Left lung (tissue), 4 donors: ENCODE measurements at regions not wholly inside any gene's neighbourhood (a gene's known extent, or its start where the extent isn't known, plus 50 kb on each side); places are given as distances from the start of the nearest gene placed in this dataset.

Source experiments
- ATAC-seq: fragments of 200-7000 bp; cut with Tn5 transposase; one replicate; pipeline ENCODE4 v1.9.1; 2020; ENCODE audit warnings: moderate library complexity
- DNase-seq, 4 donors: peaks; one replicate each; pipeline ENCODE4 v3.0.0-alpha.2; 2013 to 2020
- H3K27ac ChIP-seq, 2 donors: fragments of 200-600 bp; sonication (generic) in 1 of 2; one replicate each; pipeline versions ENCODE4 v1.5.0 to v1.8.0; 2020 to 2021
- H3K27me3 ChIP-seq, 2 donors: fragments of 200-600 bp; sonication (generic) in 1 of 2; one replicate each; pipeline versions ENCODE4 v1.5.0 to v1.8.0; 2020 to 2021
- H3K36me3 ChIP-seq, 2 donors: fragments of 200-600 bp; sonication (generic) in 1 of 2; one replicate each; pipeline versions ENCODE4 v1.5.0 to v1.8.0; 2020 to 2021
- H3K4me1 ChIP-seq, 2 donors: fragments of 200-600 bp; one replicate each; pipeline ENCODE4 v1.8.0; 2021
- H3K4me3 ChIP-seq, 2 donors: fragments of 200-600 bp; sonication (generic) in 1 of 2; one replicate each; pipeline versions ENCODE4 v1.5.0 to v1.8.0; 2020 to 2021; ENCODE audit warnings: mild to moderate bottlenecking in 1 of 2
- H3K9me3 ChIP-seq, 2 donors: fragments of 200-600 bp; sonication (generic) in 1 of 2; one replicate each; pipeline versions ENCODE4 v1.5.0 to v1.8.0; 2020 to 2021
- intact Hi-C, 2 donors: fragments of 100-400 bp; cut with DNase I; formaldehyde crosslinking; loops; one replicate each; pipeline versions ENCODE4 v1.11.2 to v1.14.2; 2022
- TF ChIP-seq, protein P1 (sequence below), 2 donors: fragments of 200-600 bp; sonication (generic) in 1 of 2; IDR thresholded peaks; one replicate each; pipeline versions ENCODE4 v1.5.0 to v1.8.0; 2021; ENCODE audit warnings: antibody characterized with exemption in 2 of 2
- donor health status: DM: no; HTN: yes; CAD: no.
- donor health status: DM: no; HTN: no; CAD: no.

DNA sequence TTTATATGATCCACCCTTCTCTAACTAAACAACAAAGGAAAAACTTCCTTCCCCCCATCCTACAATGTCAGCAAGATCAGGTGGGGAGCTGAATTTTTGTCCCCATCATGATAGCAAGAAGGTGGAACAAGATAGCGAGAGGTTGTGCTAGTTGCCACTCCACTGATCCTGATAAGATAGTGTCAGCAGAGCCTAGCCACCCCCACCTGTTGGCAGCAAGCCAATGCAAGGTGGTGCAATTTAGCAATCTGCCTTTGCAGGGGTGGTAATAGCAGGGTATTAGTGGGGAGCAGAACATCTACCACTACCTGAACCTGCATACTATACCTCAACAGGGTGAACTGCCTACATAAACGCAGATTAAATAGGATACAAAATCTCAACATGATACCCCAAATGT is 80.2 kb upstream of the MAMLD1 start:
- intact Hi-C loops = no loop called here
- Histone ChIP-seq H3K36me3 (no peaks in the 10 kb centered on the region), H3K9me3 (no peaks in the 10 kb centered on the region), H3K27me3 (no peaks in the 10 kb centered on the region), H3K4me3 (no peak overlapping the region), H3K27ac (no peak overlapping the region), H3K4me1 (no peaks in the 10 kb centered on the region)
- TF ChIP-seq, protein P1, sequence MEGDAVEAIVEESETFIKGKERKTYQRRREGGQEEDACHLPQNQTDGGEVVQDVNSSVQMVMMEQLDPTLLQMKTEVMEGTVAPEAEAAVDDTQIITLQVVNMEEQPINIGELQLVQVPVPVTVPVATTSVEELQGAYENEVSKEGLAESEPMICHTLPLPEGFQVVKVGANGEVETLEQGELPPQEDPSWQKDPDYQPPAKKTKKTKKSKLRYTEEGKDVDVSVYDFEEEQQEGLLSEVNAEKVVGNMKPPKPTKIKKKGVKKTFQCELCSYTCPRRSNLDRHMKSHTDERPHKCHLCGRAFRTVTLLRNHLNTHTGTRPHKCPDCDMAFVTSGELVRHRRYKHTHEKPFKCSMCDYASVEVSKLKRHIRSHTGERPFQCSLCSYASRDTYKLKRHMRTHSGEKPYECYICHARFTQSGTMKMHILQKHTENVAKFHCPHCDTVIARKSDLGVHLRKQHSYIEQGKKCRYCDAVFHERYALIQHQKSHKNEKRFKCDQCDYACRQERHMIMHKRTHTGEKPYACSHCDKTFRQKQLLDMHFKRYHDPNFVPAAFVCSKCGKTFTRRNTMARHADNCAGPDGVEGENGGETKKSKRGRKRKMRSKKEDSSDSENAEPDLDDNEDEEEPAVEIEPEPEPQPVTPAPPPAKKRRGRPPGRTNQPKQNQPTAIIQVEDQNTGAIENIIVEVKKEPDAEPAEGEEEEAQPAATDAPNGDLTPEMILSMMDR (IDR thresholded peaks at IDR 0.05) = no peak
- DNase-seq = no peak
- no peak for ATAC-seq

DNA sequence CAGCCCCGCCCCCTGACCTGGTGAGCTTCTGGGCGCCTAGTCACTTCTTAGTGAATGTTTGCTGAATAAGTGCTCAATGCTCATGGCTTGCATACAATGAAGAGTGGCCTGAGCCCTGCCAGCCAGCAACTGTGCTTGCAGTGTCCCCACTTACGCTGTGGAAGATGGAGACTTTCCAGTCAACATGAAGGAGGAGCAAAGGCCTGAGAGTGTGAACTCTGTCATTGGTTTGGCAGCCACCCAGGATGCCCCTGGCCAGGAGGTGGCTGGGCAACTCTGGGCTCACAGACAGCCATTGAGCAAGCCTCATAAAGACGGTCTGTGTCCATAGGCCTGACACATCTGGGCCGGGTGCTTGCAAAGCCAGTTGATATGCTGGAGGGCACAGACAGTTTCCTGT is 72.1 kb upstream of the MAMLD1 start:
- Histone ChIP-seq H3K4me1 (no peaks in the 10 kb centered on the region), H3K4me3 (no peak overlapping the region), H3K36me3 (no peaks in the 10 kb centered on the region), H3K27ac (no peak overlapping the region), H3K27me3 (no peaks in the 10 kb centered on the region), H3K9me3 (no peaks in the 10 kb centered on the region)
- no peak for DNase-seq
- TF ChIP-seq, protein P1 (IDR thresholded peaks at IDR 0.05) = no peak
- peak; percentile 57 for ATAC-seq
- intact Hi-C loops = no loop called here

DNA sequence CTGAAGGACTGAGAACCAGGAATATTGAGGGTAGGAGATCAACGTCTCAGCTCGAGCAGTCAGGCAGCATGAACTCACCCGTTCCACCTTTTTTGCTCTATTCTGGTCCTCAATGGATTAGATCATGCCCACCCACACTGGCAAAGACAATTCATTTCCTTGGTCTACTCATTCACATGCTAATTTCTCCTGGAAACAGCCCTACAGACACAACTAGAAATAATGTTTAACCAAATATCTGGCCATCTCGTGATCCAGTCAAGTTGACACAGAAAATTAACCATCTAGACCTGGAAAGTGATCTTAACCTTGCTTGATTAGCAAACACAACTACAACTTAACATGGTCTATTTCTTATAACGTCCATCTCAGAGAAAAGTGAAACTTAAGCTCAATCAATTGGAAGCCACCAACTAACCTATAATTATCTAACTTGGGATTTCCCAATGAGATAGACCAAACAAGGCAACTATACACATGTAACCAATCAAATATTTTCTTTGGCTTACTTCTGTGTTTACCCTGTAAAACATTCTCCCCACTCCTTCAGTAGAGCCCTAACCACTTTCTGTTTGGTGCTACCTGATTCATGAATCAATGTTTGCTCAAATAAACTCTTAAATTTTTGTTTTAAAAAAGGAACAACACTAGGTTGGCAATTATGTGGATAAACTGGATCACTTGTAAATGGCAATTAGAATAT is 69.7 kb upstream of the MAMLD1 start:
- H3K27ac ChIP-seq = no peak overlapping the region
- ATAC-seq = peak; percentile 77
- H3K4me1 ChIP-seq = no peaks in the 10 kb centered on the region
- intact Hi-C loops = no loop called here
- no peaks in the 10 kb centered on the region for H3K9me3 ChIP-seq
- TF ChIP-seq, protein P1 (IDR thresholded peaks at IDR 0.05) = no peak
- DNase-seq = no peak
- no peak overlapping the region for H3K4me3 ChIP-seq
- no peaks in the 10 kb centered on the region for H3K36me3 ChIP-seq
- no peaks in the 10 kb centered on the region for H3K27me3 ChIP-seq

DNA sequence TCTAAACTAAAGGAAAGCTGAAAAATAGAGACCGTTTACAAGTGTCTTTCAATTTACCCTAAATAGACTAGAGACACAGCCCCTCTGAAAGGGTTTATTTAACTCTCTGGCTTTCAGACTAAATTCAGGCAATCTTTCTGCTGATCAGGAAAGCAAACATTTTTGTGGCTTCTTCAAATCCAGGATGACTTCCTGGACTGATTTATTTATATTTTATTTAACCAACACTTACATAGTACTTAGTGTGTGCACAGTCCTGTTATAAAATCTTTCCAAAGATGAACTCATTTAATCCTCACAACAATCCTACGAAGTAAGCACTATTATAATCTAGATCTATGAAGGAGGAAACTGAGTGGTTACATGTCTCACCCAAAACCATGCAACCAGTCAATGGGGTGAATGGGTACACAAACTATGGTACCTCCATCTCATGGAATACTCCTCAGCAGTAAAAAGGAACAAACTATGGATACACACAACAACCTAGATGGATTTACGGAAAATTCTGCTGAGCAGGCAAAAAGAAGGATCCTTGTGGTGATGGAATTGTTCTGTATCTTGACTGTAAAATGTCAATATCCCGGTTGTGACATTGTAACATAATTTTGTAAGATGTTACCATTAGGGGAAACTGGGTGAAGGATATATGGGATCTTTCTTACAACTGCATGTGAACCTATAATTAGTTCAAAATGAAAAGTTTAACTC is 64.1 kb upstream of the MAMLD1 start:
- Histone ChIP-seq H3K4me1 (no peaks in the 10 kb centered on the region), H3K27ac (no peak overlapping the region)
- intact Hi-C loops = no loop called here

DNA sequence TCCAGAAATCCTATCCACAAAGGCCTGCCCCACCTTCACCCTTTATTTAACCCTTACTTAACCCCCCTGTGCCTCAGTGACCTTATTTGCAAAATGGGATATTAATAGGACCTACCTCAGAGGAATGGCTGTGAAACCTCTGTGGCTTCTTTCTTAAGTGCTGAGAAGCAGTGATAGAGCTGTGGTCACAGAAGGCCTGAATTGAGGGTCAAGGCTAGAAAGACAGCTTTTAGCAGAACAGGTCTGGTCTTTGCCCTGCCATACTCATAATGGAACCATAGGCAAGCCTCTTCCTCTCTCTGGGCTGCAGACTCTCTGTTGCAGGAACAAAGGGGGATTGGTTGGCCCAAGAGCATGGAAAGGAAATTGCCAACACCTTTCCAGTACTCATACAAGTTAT is 63.5 kb upstream of the MAMLD1 start:
- Histone ChIP-seq H3K36me3 (no peaks in the 10 kb centered on the region), H3K4me1 (no peaks in the 10 kb centered on the region), H3K27ac (no peak overlapping the region), H3K9me3 (no peaks in the 10 kb centered on the region), H3K27me3 (no peaks in the 10 kb centered on the region), H3K4me3 (no peak overlapping the region)
- no peak for ATAC-seq
- DNase-seq = no peak
- intact Hi-C loops = no loop called here
- TF ChIP-seq, protein P1 (IDR thresholded peaks at IDR 0.05) = no peak

More for the DNA sequence above, 64.1 kb upstream of the MAMLD1 start:
- H3K27me3 ChIP-seq = no peaks in the 10 kb centered on the region
- H3K9me3 ChIP-seq = no peaks in the 10 kb centered on the region
- no peak overlapping the region for H3K4me3 ChIP-seq
- ATAC-seq (peak; percentile 16), DNase-seq (no peak)
- H3K36me3 ChIP-seq = no peaks in the 10 kb centered on the region
- TF ChIP-seq, protein P1 (IDR thresholded peaks at IDR 0.05) = no peak
